GM21447 (cell line): ENCODE measurements at regions not wholly inside any gene's neighbourhood (a gene's known extent, or its start where the extent isn't known, plus 50 kb on each side); places are given as distances from the start of the nearest gene placed in this dataset.
"Not testable (repeated sequence)": the region's sequence is repeated elsewhere in the genome, so short reads cannot be mapped to it uniquely, and the experiment has no call there.

Source experiments
- ATAC-seq: cut with Tn5 transposase; IDR thresholded peaks from one replicate; pipeline ENCODE4 v1.9.1; 2021; ENCODE audit not compliant: unreplicated experiment

DNA sequence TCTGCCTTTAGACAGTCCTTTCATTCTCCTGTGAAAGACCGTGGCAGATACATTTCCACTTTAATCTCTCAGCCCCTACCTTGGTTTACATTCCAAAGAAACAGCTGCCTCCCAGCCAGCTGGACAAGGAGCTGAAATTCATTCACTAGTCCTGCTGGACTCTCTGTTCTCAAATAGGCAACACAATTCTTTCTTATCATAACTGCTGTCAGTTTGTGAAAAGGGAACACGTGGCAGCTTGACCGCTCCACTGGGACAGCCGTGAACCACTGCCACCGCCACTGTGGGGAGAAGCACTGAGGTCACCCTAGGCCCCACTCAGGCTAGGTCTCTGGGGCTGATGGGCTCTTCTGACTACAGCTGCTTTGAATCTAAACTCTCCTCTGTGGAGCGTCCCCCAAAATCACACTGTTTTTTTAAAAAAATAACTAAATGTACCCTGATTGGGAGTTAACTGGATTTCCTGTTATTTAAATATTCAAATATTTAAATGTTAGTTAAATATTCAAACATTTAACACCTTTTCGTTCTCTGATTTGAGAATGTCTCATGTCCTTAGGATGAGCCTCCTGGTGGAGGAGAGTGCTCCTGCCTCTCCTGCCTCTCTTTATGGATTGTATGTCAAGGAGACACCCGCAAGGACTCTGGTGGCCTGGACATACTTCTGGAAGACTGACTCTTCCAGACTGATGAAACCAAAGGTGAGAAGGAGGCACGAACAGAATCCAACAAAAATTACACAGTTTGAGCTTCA is 120.1 kb downstream of the BOD1 start:
- no peak for ATAC-seq

DNA sequence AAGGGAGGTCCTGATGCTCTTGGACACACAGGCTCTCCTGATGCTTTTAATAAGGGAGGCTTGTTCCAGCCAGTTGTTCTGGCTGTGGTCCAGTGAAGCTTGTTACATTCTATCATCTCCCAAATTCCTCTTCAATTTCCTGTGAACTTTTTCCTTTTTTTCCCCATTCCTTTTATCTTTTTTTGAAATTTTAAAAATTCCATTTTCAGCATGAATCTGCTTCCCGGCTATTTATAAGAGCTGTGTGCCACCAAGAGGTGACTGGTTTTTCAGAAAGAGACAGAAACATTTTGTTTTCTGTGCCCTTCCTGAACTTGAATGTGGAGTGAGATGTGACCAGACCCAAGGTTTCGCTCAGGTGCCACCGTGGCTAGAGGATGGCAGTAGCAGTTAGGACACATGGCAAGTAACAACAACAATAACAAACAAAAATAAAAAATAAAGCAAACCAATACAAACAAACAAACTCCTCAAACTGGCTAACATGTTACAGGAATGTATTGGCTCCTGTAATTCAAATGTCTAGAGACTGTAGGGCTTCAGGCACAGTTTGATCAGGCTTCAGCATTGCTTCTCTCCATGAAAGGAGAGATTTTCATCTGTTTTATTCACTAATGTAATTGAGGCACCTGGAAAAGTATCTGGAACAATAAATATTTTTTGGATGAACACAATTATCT is 121.1 kb downstream of the BOD1 start:
- no peak for ATAC-seq

DNA sequence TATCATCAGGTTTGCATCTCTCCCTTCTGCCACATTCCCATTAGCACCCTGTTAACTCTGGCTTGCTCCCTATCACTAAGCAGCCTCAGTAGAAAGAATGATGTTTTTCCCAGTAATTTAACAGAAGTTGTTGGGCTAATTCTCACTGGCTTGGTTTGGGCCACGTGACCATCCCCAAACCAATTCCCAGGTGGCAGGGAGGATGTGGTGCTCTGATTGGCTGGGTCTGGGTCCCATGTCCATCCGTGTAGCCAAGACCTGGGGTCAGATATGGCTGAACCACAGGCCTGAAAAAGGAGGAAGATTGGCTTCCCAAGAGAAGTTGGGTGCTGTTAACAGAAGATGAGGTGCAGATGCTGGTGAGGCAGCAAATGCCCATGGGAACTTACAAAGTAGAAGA is 122.0 kb downstream of the BOD1 start:
- no peak for ATAC-seq

GRCh38 chr5:173493846-173494245 is 122.6 kb downstream of the BOD1 start:
- ATAC-seq = no peak

DNA sequence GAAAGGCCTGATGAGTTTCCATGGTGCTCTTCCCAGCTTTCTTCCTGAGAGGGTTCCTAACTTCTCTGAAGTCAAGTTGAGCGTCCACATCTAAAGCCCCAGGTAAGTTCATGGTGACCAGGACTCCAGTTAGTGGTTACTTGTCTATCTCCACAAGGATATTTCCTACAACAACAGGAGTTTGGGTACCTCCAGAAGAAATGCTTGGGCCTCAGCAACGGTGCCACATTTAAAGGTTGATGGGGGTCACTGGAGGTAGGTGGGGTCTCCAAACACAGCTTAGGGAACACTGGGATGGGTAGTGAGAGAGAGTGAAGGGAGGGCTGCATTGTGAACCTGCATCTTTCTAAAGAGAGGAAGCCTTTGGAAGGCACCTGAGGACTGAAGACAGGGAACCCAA is 123.4 kb downstream of the BOD1 start:
- no peak for ATAC-seq

DNA sequence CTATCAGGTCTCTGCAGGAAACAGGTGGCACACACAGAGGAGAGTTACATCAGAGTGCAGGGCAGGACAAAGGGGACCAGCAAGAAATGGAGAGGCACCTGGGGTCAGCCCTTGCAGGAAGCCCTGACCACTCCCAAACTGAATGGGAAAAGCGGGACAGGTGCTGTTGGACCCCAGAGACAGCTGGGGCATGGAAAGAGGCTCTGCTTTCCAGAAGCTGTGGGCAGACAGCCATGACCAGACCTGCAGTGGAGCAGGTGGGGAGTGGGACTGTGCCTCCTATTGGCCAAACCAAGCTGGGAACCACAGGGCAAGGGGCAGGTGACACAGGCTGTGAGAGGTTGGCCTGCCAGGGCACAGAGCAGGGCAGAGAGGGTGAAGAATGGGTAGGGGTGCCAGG is 125.8 kb downstream of the BOD1 start:
- no peak for ATAC-seq

DNA sequence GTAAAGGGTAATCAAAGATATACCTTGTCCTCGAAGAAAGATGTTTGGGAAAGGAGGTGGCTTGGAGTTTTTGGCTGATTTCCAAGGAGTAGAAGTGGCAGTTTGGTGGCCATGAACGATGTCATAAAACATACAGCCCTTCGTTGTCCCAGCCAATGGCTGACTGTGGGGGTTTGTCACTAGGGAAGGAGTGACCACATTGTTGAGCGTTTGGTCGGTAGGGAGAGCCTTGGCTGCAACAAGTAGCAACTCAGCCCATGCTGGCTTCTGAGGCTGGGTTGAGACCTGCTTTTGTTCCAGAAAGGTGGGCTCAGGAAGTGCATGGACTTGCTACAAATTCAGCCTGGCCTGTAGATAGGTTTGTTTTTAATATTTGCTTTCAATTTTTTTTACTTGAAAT is 128.3 kb downstream of the BOD1 start:
- no peak for ATAC-seq

- ATAC-seq = no peak
These were observed 129.2 kb downstream of the BOD1 start for GRCh38 chr5:173487300-173487699.

DNA sequence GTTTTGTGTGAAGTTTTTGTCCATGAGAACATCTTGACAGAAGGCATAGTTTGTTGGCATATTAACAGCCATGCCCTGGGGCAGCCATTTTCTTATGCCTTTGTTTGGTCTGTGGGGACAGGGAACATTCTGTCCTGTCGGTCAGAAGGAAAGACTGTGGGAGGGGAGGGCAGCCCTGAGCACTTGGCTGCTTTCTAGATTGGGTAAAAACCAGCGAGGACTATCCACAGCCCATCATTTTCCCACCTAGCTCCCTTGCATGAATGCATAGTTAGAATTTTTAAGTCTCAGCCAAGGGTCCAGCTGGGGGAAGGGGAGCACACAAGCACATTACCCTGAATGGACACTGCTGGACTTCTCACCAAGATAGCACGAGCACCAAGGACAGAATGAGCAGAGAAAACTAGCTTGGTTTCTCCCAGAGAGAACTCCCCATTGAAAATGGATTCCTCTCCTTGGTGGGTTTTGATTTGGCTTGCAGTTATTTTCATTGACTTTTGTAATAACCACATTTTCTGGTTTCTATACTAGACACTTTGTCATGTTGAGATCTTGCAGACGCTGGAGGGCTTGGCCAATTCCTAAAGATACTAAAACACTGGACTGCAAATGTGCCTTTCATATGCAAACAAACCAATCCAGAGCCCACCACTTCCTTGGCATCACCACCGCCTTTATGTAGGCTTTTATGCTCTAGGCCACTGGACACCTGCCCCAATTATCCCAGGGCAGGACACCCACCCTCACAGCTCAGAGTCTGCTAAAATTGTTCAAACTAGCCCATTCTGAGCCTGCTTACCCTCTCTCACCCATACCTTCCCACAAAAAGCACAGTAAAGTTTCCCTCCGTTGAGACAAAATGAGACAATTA is 129.9 kb downstream of the BOD1 start:
- ATAC-seq = no peak

GRCh38 chr5:173484569-173484968 is 131.9 kb downstream of the BOD1 start:
- ATAC-seq = no peak

GRCh38 chr5:173483599-173483998 is 132.9 kb downstream of the BOD1 start:
- ATAC-seq = not testable (repeated sequence)

GRCh38 chr5:173483160-173483559 is 133.3 kb downstream of the BOD1 start:
- no peak for ATAC-seq

DNA sequence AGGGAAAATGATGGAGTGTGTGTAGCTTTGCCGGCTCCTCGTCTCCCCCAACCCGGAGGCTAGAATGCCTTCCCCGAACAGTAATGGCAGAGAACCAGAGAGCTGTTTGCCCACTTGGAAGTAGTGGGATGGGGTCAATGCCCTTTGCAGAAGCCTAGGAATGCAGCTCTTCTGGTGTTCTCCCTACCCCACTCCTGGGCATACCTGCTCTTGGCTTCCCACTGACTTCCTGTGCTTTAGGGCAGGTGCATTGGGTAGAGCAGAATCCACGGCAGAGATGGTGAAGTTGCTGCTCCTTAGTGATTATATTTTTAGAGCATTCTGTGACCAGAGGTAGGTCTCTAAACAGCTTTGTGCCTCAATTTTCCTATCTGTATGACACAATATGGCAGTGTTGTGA is 134.6 kb downstream of the BOD1 start:
- ATAC-seq = no peak

DNA sequence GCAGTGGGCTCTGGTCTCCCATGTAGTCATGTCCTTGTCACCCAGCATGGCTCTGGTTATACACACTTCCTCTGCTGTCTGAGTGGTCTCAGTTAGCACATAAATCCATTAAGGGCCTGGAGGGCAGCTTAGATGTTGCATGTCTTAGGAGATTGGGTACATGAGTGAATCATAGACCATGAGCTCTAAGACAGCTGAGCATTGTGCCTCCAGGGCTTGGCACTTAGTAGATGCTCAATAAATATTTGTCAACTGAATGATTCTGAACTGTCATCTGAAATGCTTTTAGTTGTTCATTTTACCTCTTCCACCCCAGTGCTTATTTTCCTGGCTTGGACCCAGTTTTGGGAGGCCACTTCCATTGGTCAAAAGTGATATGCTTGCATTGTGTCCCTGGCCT is 135.6 kb downstream of the BOD1 start:
- ATAC-seq = no peak

DNA sequence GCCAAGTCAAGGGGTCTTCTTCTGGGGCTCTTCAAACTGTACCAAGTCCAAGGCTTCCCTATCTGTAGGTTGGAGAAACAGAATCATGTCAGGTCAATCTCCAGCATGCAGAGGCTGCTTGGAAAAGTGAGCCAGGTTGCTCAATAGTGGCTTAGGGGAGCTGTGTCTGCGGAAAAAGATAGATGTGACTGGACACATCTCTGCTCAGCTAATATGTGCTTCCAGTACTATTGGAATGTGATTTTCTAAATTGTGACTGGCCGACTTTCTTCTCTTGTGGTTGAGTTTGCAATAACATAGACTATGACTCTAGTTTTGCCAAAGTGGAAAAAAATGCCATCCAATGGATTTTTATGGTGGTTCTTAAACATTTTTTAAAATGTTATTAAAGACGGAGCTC is 136.7 kb downstream of the BOD1 start:
- no peak for ATAC-seq

DNA sequence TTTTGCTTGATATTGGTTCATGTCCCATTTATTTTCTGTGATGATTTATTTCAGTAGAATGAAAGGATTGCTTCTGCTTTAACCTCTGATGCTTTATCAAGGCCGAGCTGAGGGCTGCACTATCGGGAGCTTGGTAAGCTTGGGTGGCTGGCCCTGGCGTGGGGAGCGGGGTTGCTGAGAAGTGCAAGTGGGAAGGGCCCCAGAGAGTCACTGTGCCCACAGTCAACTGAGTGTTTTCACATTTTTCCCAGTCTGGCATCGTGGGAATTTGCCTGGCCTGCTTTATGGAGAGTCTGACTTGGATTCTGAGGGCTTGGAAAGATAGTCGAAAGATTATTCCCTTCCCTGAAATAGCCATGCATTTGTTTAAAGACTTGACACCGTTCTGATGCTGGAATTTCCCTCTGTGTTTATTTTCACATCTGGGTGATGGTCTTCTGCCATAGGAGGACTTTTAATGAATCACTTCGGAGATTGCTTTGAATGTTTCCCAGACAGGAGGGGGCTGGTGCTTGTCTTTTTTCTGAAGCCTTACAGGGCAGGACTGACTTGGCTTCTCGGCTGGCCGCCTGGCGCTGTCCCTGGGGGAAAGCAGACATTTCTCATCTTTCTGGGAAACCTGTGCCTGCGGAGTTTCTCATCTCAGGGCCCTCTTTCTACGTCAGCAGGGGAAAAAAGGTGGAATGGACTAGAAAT is 139.0 kb downstream of the BOD1 start:
- ATAC-seq = no peak

DNA sequence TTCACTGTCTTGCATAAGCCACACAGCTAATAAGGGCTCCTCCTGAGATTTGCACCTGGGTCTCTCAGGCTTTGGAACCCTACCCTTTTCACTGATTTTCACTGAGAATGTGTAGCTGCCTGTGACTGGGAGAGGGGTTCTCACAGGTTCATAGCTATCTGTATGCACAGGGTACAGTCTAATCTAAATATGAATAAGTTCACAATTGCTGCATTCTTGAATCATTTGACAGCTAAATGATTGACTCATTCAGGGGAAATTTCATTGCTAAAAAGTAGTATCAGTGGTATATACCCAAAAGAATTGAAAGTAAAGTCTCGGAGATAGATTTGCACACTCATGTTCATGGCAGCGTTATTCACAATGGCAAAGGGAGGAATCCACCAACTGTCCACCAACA is 140.7 kb downstream of the BOD1 start:
- no peak for ATAC-seq

DNA sequence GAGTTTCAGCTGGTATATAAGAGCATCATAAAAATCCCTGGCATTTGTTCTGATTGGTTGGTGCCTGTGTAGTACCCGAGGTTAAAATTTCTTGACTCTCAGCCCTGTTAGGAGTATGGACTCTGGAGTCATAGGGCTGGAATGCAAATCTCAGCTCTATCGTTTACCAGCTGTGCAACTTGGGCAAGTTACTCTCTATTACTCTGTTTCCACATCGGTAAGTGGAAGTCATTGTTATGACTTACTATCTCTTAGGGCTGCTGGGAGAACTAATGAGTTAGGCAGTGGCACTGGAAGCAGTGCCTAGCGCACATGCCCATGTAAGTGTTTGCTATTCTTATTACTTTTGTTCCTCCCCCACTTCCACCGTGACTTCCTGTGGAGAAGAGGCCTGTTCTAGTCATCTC is 141.6 kb downstream of the BOD1 start:
- no peak for ATAC-seq

- ATAC-seq = no peak
These were observed 143.2 kb downstream of the BOD1 start for GRCh38 chr5:173473288-173473687.

GRCh38 chr5:173472784-173473278 is 143.6 kb downstream of the BOD1 start:
- no peak for ATAC-seq

DNA sequence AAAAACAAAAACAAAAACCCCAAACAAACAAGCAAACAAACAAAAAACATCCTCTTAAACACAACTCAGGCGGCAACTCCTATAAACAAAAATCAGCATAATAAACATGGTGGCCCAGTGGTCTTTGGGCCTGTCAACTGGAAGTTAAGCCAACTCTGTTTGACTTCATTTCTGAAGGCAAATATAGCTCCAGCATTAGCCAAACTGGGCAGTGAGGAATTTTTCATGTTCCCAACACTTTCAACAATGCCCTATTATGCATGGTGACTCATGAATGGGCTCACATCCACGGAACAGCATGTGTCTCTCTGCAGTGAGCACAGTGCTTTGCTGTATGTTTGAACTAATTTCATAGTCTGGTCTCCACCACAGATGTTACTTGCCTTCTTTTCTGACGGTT is 143.9 kb upstream of the STC2 start:
- no peak for ATAC-seq
